SU-DHL-6 (cell line): ENCODE measurements at regions not wholly inside any gene's neighbourhood (a gene's known extent, or its start where the extent isn't known, plus 50 kb on each side); places are given as distances from the start of the nearest gene placed in this dataset.
A peak's percentile ranks its signal among the peaks of the same experiment; 100 is the strongest.

Experiments used
- EZH2phosphoT487 ChIP-seq: fragments of 200-600 bp; sonication (generic), shearing (Covaris generic); conservative IDR thresholded peaks from 2 replicates; pipeline ENCODE4 v1.6.1; 2018; ENCODE audit warnings: mild to moderate bottlenecking, antibody characterized with exemption, low read length, moderate library complexity, mixed read lengths
- TF ChIP-seq, protein P1 (sequence below): fragments of 200-600 bp; sonication (generic); IDR thresholded peaks from one replicate; pipeline ENCODE4 v1.5.1; 2017; ENCODE audit warnings: antibody characterized with exemption, mild to moderate bottlenecking, low read length, moderate library complexity; ENCODE audit not compliant: insufficient read depth, poor library complexity, severe bottlenecking

- TF ChIP-seq, protein P1, sequence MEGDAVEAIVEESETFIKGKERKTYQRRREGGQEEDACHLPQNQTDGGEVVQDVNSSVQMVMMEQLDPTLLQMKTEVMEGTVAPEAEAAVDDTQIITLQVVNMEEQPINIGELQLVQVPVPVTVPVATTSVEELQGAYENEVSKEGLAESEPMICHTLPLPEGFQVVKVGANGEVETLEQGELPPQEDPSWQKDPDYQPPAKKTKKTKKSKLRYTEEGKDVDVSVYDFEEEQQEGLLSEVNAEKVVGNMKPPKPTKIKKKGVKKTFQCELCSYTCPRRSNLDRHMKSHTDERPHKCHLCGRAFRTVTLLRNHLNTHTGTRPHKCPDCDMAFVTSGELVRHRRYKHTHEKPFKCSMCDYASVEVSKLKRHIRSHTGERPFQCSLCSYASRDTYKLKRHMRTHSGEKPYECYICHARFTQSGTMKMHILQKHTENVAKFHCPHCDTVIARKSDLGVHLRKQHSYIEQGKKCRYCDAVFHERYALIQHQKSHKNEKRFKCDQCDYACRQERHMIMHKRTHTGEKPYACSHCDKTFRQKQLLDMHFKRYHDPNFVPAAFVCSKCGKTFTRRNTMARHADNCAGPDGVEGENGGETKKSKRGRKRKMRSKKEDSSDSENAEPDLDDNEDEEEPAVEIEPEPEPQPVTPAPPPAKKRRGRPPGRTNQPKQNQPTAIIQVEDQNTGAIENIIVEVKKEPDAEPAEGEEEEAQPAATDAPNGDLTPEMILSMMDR, result peak; percentile 91
- no peak for TF ChIP-seq EZH2phosphoT487
Observed at GRCh38 chr5:34486160-34486848, 169.8 kb upstream of the RAI14 start.
